Liver (tissue), 8 donors: ENCODE measurements at regions not wholly inside any gene's neighbourhood (a gene's known extent, or its start where the extent isn't known, plus 50 kb on each side); places are given as distances from the start of the nearest gene placed in this dataset.

Experiments
- DNase-seq: peaks from one replicate; pipeline ENCODE4 v3.0.0-alpha.2; 2017; ENCODE audit warnings: low spot score
- H3K27ac ChIP-seq, 2 donors: one replicate each; pipeline ENCODE4 v1.7.0; 2013; ENCODE audit warnings: inconsistent platforms in 2 of 2, low read length in 2 of 2, control low read depth in 1 of 2, low read depth in 1 of 2, mild to moderate bottlenecking in 1 of 2
- H3K27me3 ChIP-seq, 4 donors: one replicate each; pipeline versions ENCODE4 v1.6.1 to v1.7.0; 2013; ENCODE audit warnings: low read length in 3 of 4, inconsistent platforms in 1 of 4, mild to moderate bottlenecking in 1 of 4, moderate library complexity in 1 of 4; ENCODE audit not compliant: control insufficient read depth in 4 of 4, insufficient read depth in 4 of 4
- H3K36me3 ChIP-seq, 4 donors: one replicate each; pipeline versions ENCODE4 v1.6.1 to v1.7.0; 2013; ENCODE audit warnings: low read length in 3 of 4, mild to moderate bottlenecking in 3 of 4, low read depth in 1 of 4, moderate library complexity in 1 of 4; ENCODE audit not compliant: control insufficient read depth in 4 of 4, insufficient read depth in 3 of 4
- H3K4me1 ChIP-seq, 4 donors: one replicate each; pipeline versions ENCODE4 v1.6.1 to v1.7.0; 2013; ENCODE audit warnings: low read length in 3 of 4, mild to moderate bottlenecking in 3 of 4, moderate library complexity in 1 of 4; ENCODE audit not compliant: control insufficient read depth in 4 of 4, insufficient read depth in 4 of 4
- H3K4me3 ChIP-seq, 3 donors: one replicate each; pipeline versions ENCODE4 v1.6.1 to v1.7.0; 2013; ENCODE audit warnings: low read length in 3 of 3, control low read depth in 1 of 3, low read depth in 1 of 3, mild to moderate bottlenecking in 1 of 3
- H3K9ac ChIP-seq, 2 donors: one replicate each; pipeline ENCODE4 v1.7.0; 2013; ENCODE audit warnings: low read length in 2 of 2, mild to moderate bottlenecking in 2 of 2, moderate library complexity in 2 of 2, control low read depth in 1 of 2, low read depth in 1 of 2
- H3K9me3 ChIP-seq, 4 donors: one replicate each; pipeline versions ENCODE4 v1.6.1 to v1.7.0; 2013; ENCODE audit warnings: low read length in 3 of 4; ENCODE audit not compliant: control insufficient read depth in 4 of 4
- CTCF ChIP-seq: fragments of 150-350 bp; IDR thresholded peaks from 2 replicates; pipeline ENCODE4 v1.5.1; 2017; ENCODE audit warnings: improper control_type of control experiment, low read depth, low read length; ENCODE audit not compliant: missing input control
- EGR1 ChIP-seq, 2 donors: IDR thresholded peaks; 2 replicates each; pipeline ENCODE4 v1.6.1; 2016 to 2018; ENCODE audit warnings: antibody characterized with exemption in 2 of 2, low read depth in 2 of 2
- FOXA1 ChIP-seq: IDR thresholded peaks from 2 replicates; pipeline ENCODE4 v1.6.1; 2016; ENCODE audit warnings: antibody characterized with exemption
- GABPA ChIP-seq, 2 donors: IDR thresholded peaks in 1 of 2; conservative IDR thresholded peaks in 1 of 2; 2 replicates each; pipeline ENCODE4 v1.6.1; 2016; ENCODE audit warnings: antibody characterized with exemption in 2 of 2, mild to moderate bottlenecking in 1 of 2, moderate library complexity in 1 of 2
- HNF4A ChIP-seq, 2 donors: conservative IDR thresholded peaks; 2 replicates each; pipeline ENCODE4 v1.6.1; 2016; ENCODE audit warnings: antibody characterized with exemption in 2 of 2, mild to moderate bottlenecking in 2 of 2
- HNF4G ChIP-seq: IDR thresholded peaks from 2 replicates; pipeline ENCODE4 v1.6.1; 2016; ENCODE audit warnings: antibody characterized with exemption
- JUND ChIP-seq, 2 donors: IDR thresholded peaks; 2 replicates each; pipeline ENCODE4 v1.6.1; 2016; ENCODE audit warnings: antibody characterized with exemption in 2 of 2
- NR2F2 ChIP-seq: IDR thresholded peaks from 2 replicates; pipeline ENCODE4 v1.6.1; 2016; ENCODE audit warnings: antibody characterized with exemption
- RAD21 ChIP-seq, 2 donors: IDR thresholded peaks; 2 replicates each; pipeline ENCODE4 v1.6.1; 2016; ENCODE audit warnings: antibody characterized with exemption in 2 of 2, mild to moderate bottlenecking in 2 of 2
- REST ChIP-seq: IDR thresholded peaks from 2 replicates; pipeline ENCODE4 v1.6.1; 2016; ENCODE audit warnings: antibody characterized with exemption, mild to moderate bottlenecking
- RXRA ChIP-seq, 2 donors: IDR thresholded peaks; 2 replicates each; pipeline ENCODE4 v1.6.1; 2017 to 2018; ENCODE audit warnings: antibody characterized with exemption in 2 of 2, mild to moderate bottlenecking in 1 of 2
- SP1 ChIP-seq: IDR thresholded peaks from 2 replicates; pipeline ENCODE4 v1.6.1; 2018; ENCODE audit warnings: antibody characterized with exemption, mild to moderate bottlenecking
- TAF1 ChIP-seq: conservative IDR thresholded peaks from 2 replicates; pipeline ENCODE4 v1.6.1; 2016; ENCODE audit warnings: antibody characterized with exemption, mild to moderate bottlenecking
- YY1 ChIP-seq: IDR thresholded peaks from 2 replicates; pipeline ENCODE4 v1.6.1; 2016; ENCODE audit warnings: antibody characterized with exemption, mild to moderate bottlenecking
- WGBS: extraction: QIAGEN DNeasy Blood & Tissue Kit; methylation state at CpG from one replicate; pipeline ENCODE4 v1.1.7; 2013; 5-methylcytosine and 5-hydroxymethylcytosine counted together
- TF ChIP-seq, protein P1 (sequence below): IDR thresholded peaks from 2 replicates; pipeline ENCODE4 v1.6.1; 2016; ENCODE audit warnings: antibody characterized with exemption
- TF ChIP-seq, protein P2 (sequence below): IDR thresholded peaks from 2 replicates; pipeline ENCODE4 v1.6.1; 2016; ENCODE audit warnings: antibody characterized with exemption
- donor health status: healthy.
- donor health status: healthy.
- donor health status: healthy.
- donor health status: healthy.
- donor health status: healthy.

DNA sequence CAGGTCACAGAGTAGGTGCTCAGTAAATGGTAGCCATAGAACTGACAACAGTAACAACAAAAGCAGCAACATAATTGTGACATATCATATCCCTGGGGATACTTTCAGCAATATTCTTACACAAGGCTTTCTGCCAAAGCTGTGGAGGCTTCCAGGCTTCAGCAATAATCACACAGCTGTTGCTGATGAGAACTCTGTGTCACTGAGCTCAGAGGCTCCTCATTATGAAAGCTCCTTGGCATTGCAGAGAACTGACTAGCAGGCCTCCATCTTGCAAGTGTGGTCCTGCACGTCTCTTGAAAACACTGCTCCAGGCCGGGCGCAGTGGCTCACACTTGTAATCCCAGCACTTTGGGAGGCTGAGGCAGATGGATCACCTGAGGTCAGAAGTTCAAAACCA lies 97.3 kb upstream of the BTG1 start:
- Histone ChIP-seq H3K4me1 (peaks cover 0 to 1% (median 0%) of the 10 kb centered on the region in 4 donors), H3K36me3 (no peaks in the 10 kb centered on the region), H3K9ac (no peak overlapping the region), H3K4me3 (no peak overlapping the region), H3K27ac (no peak overlapping the region), H3K9me3 (no peaks in the 10 kb centered on the region), H3K27me3 (no peaks in the 10 kb centered on the region)
- no peak for DNase-seq
- TF ChIP-seq GABPA (IDR thresholded peaks at IDR 0.05 in 1 of 2, conservative IDR thresholded peaks at IDR 0.05 in 1 of 2) (no peak), HNF4A (conservative IDR thresholded peaks at IDR 0.05) (no peak), CTCF (no peak), NR2F2 (no peak), HNF4G (no peak), SP1 (no peak), JUND (IDR thresholded peaks at IDR 0.05) (no peak), TAF1 (no peak), FOXA1 (no peak), RAD21 (IDR thresholded peaks at IDR 0.05) (no peak), EGR1 (IDR thresholded peaks at IDR 0.05; ENCODE audit: low read depth in 2 of 2) (no peak), RXRA (IDR thresholded peaks at IDR 0.05) (no peak), REST (no peak), YY1 (no peak)
- TF ChIP-seq, protein P1, sequence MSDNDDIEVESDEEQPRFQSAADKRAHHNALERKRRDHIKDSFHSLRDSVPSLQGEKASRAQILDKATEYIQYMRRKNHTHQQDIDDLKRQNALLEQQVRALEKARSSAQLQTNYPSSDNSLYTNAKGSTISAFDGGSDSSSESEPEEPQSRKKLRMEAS: no peak
- TF ChIP-seq, protein P2, sequence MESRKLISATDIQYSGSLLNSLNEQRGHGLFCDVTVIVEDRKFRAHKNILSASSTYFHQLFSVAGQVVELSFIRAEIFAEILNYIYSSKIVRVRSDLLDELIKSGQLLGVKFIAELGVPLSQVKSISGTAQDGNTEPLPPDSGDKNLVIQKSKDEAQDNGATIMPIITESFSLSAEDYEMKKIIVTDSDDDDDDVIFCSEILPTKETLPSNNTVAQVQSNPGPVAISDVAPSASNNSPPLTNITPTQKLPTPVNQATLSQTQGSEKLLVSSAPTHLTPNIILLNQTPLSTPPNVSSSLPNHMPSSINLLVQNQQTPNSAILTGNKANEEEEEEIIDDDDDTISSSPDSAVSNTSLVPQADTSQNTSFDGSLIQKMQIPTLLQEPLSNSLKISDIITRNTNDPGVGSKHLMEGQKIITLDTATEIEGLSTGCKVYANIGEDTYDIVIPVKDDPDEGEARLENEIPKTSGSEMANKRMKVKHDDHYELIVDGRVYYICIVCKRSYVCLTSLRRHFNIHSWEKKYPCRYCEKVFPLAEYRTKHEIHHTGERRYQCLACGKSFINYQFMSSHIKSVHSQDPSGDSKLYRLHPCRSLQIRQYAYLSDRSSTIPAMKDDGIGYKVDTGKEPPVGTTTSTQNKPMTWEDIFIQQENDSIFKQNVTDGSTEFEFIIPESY: no peak
- 97% methylated on average over 3 of the region's 3 CpGs for WGBS

GRCh38 chr12:92237762-92238523 lies 92.3 kb upstream of the BTG1 start:
- WGBS: 95% methylated on average over 6 of the region's 6 CpGs
- Histone ChIP-seq H3K9ac (no peak overlapping the region), H3K27ac (no peak overlapping the region), H3K36me3 (no peaks in the 10 kb centered on the region), H3K4me1 (no peaks in the 10 kb centered on the region), H3K27me3 (no peaks in the 10 kb centered on the region), H3K9me3 (no peaks in the 10 kb centered on the region), H3K4me3 (no peak overlapping the region)
- DNase-seq: no peak
- TF ChIP-seq, protein P2: no peak
- no peak for TF ChIP-seq RXRA (IDR thresholded peaks at IDR 0.05)
- TF ChIP-seq SP1: no peak
- no peak for TF ChIP-seq CTCF
- TF ChIP-seq REST: no peak
